B cell (primary cell): ENCODE measurements at regions not wholly inside any gene's neighbourhood (a gene's known extent, or its start where the extent isn't known, plus 50 kb on each side); places are given as distances from the start of the nearest gene placed in this dataset.

Experiments used
- CTCF ChIP-seq: fragments of 200-600 bp; IDR thresholded peaks from one replicate; pipeline ENCODE4 v1.8.0; 2022; ENCODE audit warnings: antibody characterized with exemption, mild to moderate bottlenecking
- EZH2 ChIP-seq: IDR thresholded peaks from 2 replicates; pipeline ENCODE4 v1.6.1; 2012; ENCODE audit warnings: borderline replicate concordance, low read depth, mild to moderate bottlenecking, moderate library complexity, low read length; ENCODE audit not compliant: insufficient read depth, poor library complexity, severe bottlenecking

GRCh38 chr11:112374486-112375140 is 114.0 kb upstream of the PLET1 start:
- TF ChIP-seq CTCF (no peak), EZH2 (no peak)
